ENCODE measurements at regions not wholly inside any gene's neighbourhood (a gene's known extent, or its start where the extent isn't known, plus 50 kb on each side); places are given as distances from the start of the nearest gene placed in this dataset.

DNA sequence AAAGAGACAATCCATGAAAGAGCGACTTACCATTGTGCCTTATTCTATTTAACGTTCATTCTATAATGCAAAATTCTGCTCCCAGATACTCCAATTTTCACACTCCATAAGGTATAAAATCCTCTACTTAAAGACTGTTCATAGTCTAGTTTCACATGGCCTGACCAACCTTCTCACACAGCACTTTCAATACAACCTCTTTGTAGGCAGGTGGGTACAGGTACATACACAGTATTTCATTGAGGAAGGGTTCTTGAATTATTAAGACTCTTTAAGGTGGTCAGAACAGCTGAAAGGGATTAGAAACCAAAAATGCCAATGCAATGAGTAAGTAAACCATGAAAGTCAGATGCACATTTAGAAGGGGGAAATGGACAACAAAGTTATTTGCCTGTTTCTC is 352.0 kb downstream of the PARP8 start:
- Histone ChIP-seq H4K20me1 (replicated peaks in 1 of 2; ENCODE audit: control insufficient read depth in 1 of 2, insufficient read depth in 2 of 2, low read length in 2 of 2) (no peaks in the 10 kb centered on the region), H3K79me1 (ENCODE audit: low read depth, low read length) (no peaks in the 10 kb centered on the region), H2BK5ac (ENCODE audit: low read depth, low read length) (no peak overlapping the region), H3K4me3 (ENCODE audit: extremely low read depth in 1 of 4, insufficient read depth in 2 of 4, low read depth in 3 of 4, low read length in 4 of 4) (no peak overlapping the region), H3K23me2 (ENCODE audit: low read depth, low read length) (no peaks in the 10 kb centered on the region), H2BK15ac (ENCODE audit: low read length) (no peak overlapping the region), H3K4me2 (ENCODE audit: insufficient read depth in 1 of 2, low read depth in 2 of 2, low read length in 2 of 2) (no peak overlapping the region), H3K9me3 (ENCODE audit: insufficient read depth in 2 of 2, low read depth in 1 of 2, low read length in 1 of 2) (no peaks in the 10 kb centered on the region), H3K27ac (ENCODE audit: low read depth, low read length) (no peak overlapping the region), H3K14ac (ENCODE audit: insufficient read length) (no peak overlapping the region), H3K4ac (replicated peaks; ENCODE audit: insufficient read length, low read depth, low read length) (no peak overlapping the region), H3K56ac (replicated peaks; ENCODE audit: insufficient read length, low read depth, low read length) (no peak overlapping the region), H3K4me1 (replicated peaks in 1 of 4; ENCODE audit: control insufficient read depth in 3 of 4, insufficient read depth in 4 of 4, low read length in 3 of 4) (no peaks in the 10 kb centered on the region), H3K18ac (ENCODE audit: extremely low read depth, low read length) (no peak overlapping the region), H3K27me3 (replicated peaks in 1 of 4; ENCODE audit: control insufficient read depth in 3 of 4, extremely low read depth in 1 of 4, insufficient read depth in 3 of 4, low read length in 3 of 4) (no peaks in the 10 kb centered on the region), H4K91ac (replicated peaks; ENCODE audit: insufficient read length, low read length) (no peak overlapping the region), H2AK5ac (ENCODE audit: low read depth, low read length) (no peak overlapping the region), H2BK20ac (ENCODE audit: low read length) (no peak overlapping the region), H3K36me3 (ENCODE audit: control insufficient read depth in 2 of 4, insufficient read depth in 4 of 4, low read length in 3 of 4) (no peaks in the 10 kb centered on the region), H4K8ac (ENCODE audit: extremely low read depth, insufficient read depth, low read length) (no peak overlapping the region), H3K9ac (replicated peaks in 1 of 4; ENCODE audit: extremely low read depth in 1 of 4, low read depth in 3 of 4, low read length in 3 of 4) (no peak overlapping the region), H3K23ac (ENCODE audit: insufficient read length) (no peak overlapping the region), H2AFZ (ENCODE audit: low read length) (no peak overlapping the region), H4K5ac (ENCODE audit: insufficient read length, low read depth, low read length) (no peak overlapping the region), H2BK120ac (replicated peaks; ENCODE audit: low read depth, low read length) (no peak overlapping the region), H2BK12ac (ENCODE audit: low read depth, low read length) (no peak overlapping the region), H3K79me2 (ENCODE audit: control insufficient read depth in 1 of 2, insufficient read depth in 2 of 2, low read length in 2 of 2) (no peaks in the 10 kb centered on the region)
- 90% methylated on average over 2 of the region's 2 CpGs; no CpG with 5 or more reads in 1 of the 2 experiments for WGBS, 2 experiments (ENCODE audit: extremely low coverage in 1 of 2, insufficient coverage in 1 of 2, insufficient read length in 1 of 2, insufficient replicate concordance in 2 of 2, low coverage in 1 of 2, low lambda C conversion rate in 2 of 2, missing lambda C conversion rate in 1 of 2)
- CTCF ChIA-PET (ENCODE audit: partially characterized antibody) = no interaction called here
- TF ChIP-seq CHD1 (IDR thresholded peaks at IDR 0.05; ENCODE audit: low read depth, low read length) = no peak
- FAIRE-seq (no peak), DNase-seq (ENCODE audit: low read depth in 1 of 2, low spot score in 2 of 2) (no peak)
- POLR2A ChIA-PET (ENCODE audit: partially characterized antibody) = no interaction called here

All from H1 (cell line).